IPS-NIHi7 (cell line): ENCODE measurements at regions not wholly inside any gene's neighbourhood (a gene's known extent, or its start where the extent isn't known, plus 50 kb on each side); places are given as distances from the start of the nearest gene placed in this dataset.

Experiments
- DNase-seq: peaks from one replicate; pipeline ENCODE4 v3.0.0; 2012; ENCODE audit warnings: mixed read lengths; ENCODE audit errors: extremely low spot score

- DNase-seq, result no peak
These were observed 366.3 kb upstream of the IRX4 start for GRCh38 chr5:2249026-2249425.

GRCh38 chr5:2242539-2242938 lies 359.8 kb upstream of the IRX4 start:
- no peak for DNase-seq

GRCh38 chr5:2241842-2242241 lies 359.1 kb upstream of the IRX4 start:
- peak; percentile 1 for DNase-seq

GRCh38 chr5:2240118-2240904 lies 357.6 kb upstream of the IRX4 start:
- DNase-seq, result peak; percentile 4

GRCh38 chr5:2239201-2239910 lies 356.6 kb upstream of the IRX4 start:
- peak; percentile 1 for DNase-seq

- no peak for DNase-seq
These were observed 356.0 kb upstream of the IRX4 start for GRCh38 chr5:2238732-2239131.

GRCh38 chr5:2227433-2227832 lies 344.7 kb upstream of the IRX4 start:
- peak; percentile 5 for DNase-seq

GRCh38 chr5:2224689-2225088 lies 342.0 kb upstream of the IRX4 start:
- DNase-seq, result peak; percentile 1

GRCh38 chr5:2223303-2223702 lies 340.6 kb upstream of the IRX4 start:
- no peak for DNase-seq

- DNase-seq, result no peak
These were observed 339.7 kb upstream of the IRX4 start for GRCh38 chr5:2222246-2222992.

- DNase-seq, result no peak
These were observed 338.7 kb upstream of the IRX4 start for GRCh38 chr5:2221450-2221849.

GRCh38 chr5:2220741-2221140 lies 338.0 kb upstream of the IRX4 start:
- no peak for DNase-seq

GRCh38 chr5:2219149-2219776 lies 336.5 kb upstream of the IRX4 start:
- no peak for DNase-seq

- peak; percentile 1 for DNase-seq
These were observed 334.5 kb upstream of the IRX4 start for GRCh38 chr5:2217219-2217618.

GRCh38 chr5:2214910-2215590 lies 332.3 kb upstream of the IRX4 start:
- DNase-seq, result no peak

- DNase-seq, result no peak
These were observed 330.5 kb upstream of the IRX4 start for GRCh38 chr5:2213121-2213730.

GRCh38 chr5:2212481-2212880 lies 329.8 kb upstream of the IRX4 start:
- DNase-seq, result no peak

GRCh38 chr5:2208239-2208544 lies 325.5 kb upstream of the IRX4 start:
- DNase-seq, result no peak

- DNase-seq, result peak; percentile 73
These were observed 324.9 kb upstream of the IRX4 start for GRCh38 chr5:2207416-2208238.

GRCh38 chr5:2207109-2207399 lies 324.3 kb upstream of the IRX4 start:
- no peak for DNase-seq
